ENCODE measurements at regions not wholly inside any gene's neighbourhood (a gene's known extent, or its start where the extent isn't known, plus 50 kb on each side); places are given as distances from the start of the nearest gene placed in this dataset.

DNA sequence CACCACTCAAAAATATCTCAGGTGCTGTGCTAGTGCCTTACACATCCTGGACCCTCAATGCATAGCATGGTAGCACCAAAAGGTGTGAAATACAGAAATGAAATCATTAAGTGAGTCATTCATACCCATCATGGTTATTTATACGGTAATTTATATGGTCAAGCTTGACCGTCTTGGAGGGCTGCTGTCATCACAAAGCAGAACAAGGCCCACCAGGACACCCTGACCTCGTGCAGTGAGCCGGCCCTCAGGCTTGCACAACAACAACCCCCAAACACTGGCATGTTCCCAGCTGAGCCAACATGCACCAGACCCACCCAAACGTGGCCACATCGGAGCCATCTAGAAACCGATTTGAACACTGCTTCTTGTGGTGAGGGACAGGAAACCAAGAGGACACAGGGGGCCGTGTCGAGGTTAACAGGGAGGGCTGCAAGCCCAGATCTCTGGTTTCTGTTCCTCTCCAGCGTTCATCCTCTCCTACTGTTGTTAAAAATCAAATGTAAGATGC is 378.5 kb upstream of the ID2 start:
- Histone ChIP-seq H3K4me1 (ENCODE audit: low read depth) (no peaks in the 10 kb centered on the region), H3K27me3 (no peaks in the 10 kb centered on the region), H3K4me3 (no peak overlapping the region), H3K27ac (no peak overlapping the region), H3K36me3 (no peaks in the 10 kb centered on the region), H3K9me3 (ENCODE audit: low read depth) (no peaks in the 10 kb centered on the region)
- no peak for TF ChIP-seq CTCF (IDR thresholded peaks at IDR 0.05; ENCODE audit: low read depth, low read length)
- no peak for DNase-seq (ENCODE audit: low read depth in 1 of 2, low spot score in 1 of 2)

DNA sequence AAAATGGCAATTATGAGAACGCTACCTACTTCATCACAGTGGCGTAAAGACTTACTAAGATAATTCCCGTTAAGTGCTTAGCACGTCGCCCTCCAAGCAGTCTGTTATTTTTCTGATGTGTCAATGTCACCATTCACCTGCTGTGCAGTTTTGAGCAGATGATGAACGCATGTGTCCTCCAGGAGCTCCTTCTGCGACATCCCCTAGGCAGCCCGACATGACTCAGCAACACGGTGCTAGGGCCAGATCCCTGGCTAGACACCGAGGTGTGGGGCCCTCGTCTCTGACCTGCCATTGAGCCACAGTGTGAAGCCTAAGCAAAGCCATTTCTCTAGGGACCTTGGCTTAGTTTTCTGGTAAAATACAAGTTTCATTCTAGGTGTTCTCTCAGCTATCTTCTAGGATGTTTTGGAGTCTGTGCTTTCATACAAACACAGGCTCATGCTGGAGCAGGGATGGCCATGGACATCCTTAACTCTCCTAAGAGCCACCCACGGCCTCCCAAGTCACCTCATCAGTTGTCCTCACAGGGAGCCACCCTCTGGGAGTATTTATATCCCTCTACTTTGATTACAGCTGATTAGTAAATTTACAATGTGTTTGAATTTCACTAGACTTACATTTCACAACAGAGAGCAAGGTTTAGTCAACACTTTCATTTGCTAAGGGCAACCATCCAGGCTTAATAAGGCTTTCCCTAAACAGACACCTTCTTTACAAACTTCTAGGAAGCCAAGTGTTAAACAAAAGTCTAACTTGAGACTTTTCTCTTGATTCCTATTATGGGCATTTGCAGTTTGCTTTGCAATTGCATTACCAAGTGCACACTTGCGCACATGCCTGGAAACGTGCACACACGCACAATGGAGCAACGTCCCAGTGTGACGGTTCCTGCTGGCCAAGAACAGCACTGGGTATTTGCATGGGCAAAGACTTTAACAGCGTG is 376.8 kb upstream of the ID2 start:
- no peak for DNase-seq (ENCODE audit: low read depth in 1 of 2, low spot score in 1 of 2)
- Histone ChIP-seq H3K27ac (no peak overlapping the region), H3K4me3 (no peak overlapping the region), H3K9me3 (ENCODE audit: low read depth) (no peaks in the 10 kb centered on the region), H3K36me3 (no peaks in the 10 kb centered on the region), H3K27me3 (no peaks in the 10 kb centered on the region), H3K4me1 (ENCODE audit: low read depth) (no peaks in the 10 kb centered on the region)
- TF ChIP-seq CTCF (IDR thresholded peaks at IDR 0.05; ENCODE audit: low read depth, low read length): no peak

GRCh38 chr2:8306530-8307351 is 375.1 kb upstream of the ID2 start:
- no peaks in the 10 kb centered on the region for H3K27me3 ChIP-seq
- TF ChIP-seq CTCF (IDR thresholded peaks at IDR 0.05; ENCODE audit: low read depth, low read length): no peak
- H3K36me3 ChIP-seq: no peaks in the 10 kb centered on the region
- no peaks in the 10 kb centered on the region for H3K9me3 ChIP-seq (ENCODE audit: low read depth)
- DNase-seq (ENCODE audit: low read depth in 1 of 2, low spot score in 1 of 2): peak in 1 of 2 donors; percentile 20
- H3K4me3 ChIP-seq: no peak overlapping the region
- no peak overlapping the region for H3K27ac ChIP-seq
- H3K4me1 ChIP-seq (ENCODE audit: low read depth): no peaks in the 10 kb centered on the region

GRCh38 chr2:8307606-8308180 is 374.2 kb upstream of the ID2 start:
- H3K36me3 ChIP-seq: no peaks in the 10 kb centered on the region
- no peaks in the 10 kb centered on the region for H3K9me3 ChIP-seq (ENCODE audit: low read depth)
- H3K4me3 ChIP-seq: no peak overlapping the region
- no peak for DNase-seq (ENCODE audit: low read depth in 1 of 2, low spot score in 1 of 2)
- no peak overlapping the region for H3K27ac ChIP-seq
- H3K4me1 ChIP-seq (ENCODE audit: low read depth): no peaks in the 10 kb centered on the region
- TF ChIP-seq CTCF (IDR thresholded peaks at IDR 0.05; ENCODE audit: low read depth, low read length): no peak
- no peaks in the 10 kb centered on the region for H3K27me3 ChIP-seq

DNA sequence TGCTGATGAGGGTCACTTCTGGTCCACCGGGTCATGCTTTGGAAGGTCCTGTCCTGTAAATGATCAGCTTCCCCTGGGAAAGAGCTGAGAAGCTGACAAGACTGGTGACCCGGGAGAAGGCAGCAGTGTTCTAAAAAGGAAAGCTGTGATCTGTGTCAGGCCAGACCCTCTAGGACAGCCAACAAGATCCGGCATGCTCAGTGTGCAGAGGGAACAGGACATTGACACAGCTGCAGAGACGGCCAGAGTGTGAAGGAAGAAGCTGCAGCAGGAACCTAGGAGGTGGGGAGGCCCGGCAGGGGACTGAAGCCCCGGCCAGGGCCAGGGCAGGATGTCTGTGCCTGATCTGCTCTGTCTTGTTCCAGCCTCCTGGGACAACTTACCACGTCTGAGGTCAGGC is 372.7 kb upstream of the ID2 start:
- no peaks in the 10 kb centered on the region for H3K36me3 ChIP-seq
- no peak overlapping the region for H3K27ac ChIP-seq
- no peak for TF ChIP-seq CTCF (IDR thresholded peaks at IDR 0.05; ENCODE audit: low read depth, low read length)
- no peak for DNase-seq (ENCODE audit: low read depth in 1 of 2, low spot score in 1 of 2)
- H3K4me3 ChIP-seq: no peak overlapping the region
- no peaks in the 10 kb centered on the region for H3K4me1 ChIP-seq (ENCODE audit: low read depth)
- no peaks in the 10 kb centered on the region for H3K27me3 ChIP-seq
- no peaks in the 10 kb centered on the region for H3K9me3 ChIP-seq (ENCODE audit: low read depth)
